NCI-H128 (cell line): ENCODE measurements at regions not wholly inside any gene's neighbourhood (a gene's known extent, or its start where the extent isn't known, plus 50 kb on each side); places are given as distances from the start of the nearest gene placed in this dataset.
A peak's percentile ranks its signal among the peaks of the same experiment; 100 is the strongest.

Experiments used
- DNase-seq: peaks from one replicate; lab custom pipeline; 2025; ENCODE audit not compliant: unreplicated experiment; lab: John Stamatoyannopoulos, UW

DNA sequence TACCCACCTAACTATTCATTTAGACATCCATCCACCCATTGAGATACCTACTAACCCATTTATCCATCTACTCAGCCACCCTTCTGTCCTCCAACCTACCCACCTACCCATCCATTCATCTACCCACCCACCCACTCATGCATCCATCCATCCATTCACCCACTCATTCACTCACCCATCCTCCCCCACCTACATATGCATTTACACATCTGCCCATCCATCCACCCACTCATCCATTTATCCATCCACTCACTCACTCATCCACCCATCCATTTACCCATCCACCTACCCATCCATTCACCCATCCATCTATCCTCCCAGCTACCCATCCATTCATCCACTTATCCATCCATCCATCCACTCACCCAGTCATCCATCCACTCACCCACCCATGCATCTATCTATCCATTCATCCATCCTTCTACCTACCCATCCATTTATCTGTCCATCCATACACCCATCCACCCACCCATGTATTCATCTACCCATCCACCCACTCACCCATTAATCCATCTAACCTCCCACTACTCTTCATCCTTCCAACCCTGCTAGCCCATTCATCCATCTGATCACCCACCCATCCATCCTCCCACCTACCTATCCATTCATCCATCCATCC lies 378.7 kb downstream of the CTTN start:
- DNase-seq = no peak

DNA sequence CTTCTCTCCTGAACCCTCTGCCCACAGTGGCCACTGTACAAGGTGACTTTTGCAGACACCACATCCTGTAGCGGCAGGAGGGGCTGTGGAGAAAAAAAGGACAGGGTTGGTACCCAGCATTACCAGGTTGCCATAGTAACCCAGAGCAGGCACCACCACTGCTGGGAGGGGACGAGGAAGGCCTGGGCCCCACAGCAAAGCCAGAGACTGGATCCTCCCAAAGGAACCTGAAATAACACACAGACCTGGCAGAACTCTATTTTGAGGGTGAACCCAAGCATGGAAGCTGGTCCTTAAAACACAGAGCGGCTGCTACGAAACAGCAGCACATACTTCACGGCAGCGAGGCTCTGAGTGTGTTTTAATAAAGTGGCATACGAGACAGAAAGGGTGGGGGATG lies 380.6 kb downstream of the CTTN start:
- DNase-seq = peak; percentile 10

DNA sequence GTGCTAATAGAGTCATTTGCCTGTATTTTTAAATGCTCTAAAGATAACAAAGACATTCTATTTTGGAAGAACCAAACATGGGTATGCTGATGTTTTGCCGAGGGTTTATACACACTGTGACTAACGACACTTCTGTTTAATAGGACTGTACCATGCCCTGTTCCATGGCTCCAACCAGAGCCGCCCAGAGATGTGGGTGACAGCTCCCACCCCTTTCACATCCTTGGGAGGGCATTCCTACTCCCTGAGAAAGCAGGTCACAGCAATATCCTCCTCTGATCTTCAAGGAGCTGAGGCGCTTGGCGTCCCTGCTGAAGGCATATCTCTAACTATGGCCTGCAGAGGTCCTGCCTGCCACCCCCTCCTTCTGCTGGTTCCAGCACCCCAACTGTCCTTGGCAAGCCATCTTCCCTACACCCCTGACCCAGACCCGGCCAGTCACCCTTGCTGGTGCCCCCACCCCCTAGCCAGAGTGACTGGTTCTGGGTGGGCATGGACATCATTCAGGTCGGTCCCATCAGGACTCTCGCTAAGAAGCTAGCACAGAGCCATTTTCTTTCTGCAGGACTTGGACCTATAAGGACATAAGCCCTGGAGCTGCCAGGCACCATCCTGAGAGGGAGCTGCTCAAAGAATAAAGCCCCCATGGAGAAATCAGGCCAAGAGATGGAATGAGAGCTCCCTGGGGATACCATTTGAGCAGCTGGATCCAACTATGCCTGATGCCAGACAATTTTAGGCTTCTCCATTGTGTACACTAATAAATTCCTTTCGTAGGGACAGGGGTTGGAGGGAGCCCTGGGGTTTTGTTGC lies 381.3 kb downstream of the CTTN start:
- no peak for DNase-seq

DNA sequence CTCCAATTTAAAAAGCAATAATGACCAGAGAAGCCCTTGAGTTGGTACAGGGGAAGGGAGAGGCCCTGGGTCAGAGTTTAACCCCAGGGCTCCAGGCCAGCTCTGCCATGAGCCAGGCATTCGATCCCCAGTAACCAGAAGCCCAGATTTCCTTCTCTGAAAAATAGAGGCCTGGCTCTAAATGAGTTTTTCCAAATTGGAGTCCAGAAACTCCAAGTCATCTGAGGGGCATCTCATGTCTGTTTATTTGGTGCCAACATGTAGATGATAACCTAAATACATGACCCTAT lies 381.9 kb downstream of the CTTN start:
- DNase-seq = no peak

DNA sequence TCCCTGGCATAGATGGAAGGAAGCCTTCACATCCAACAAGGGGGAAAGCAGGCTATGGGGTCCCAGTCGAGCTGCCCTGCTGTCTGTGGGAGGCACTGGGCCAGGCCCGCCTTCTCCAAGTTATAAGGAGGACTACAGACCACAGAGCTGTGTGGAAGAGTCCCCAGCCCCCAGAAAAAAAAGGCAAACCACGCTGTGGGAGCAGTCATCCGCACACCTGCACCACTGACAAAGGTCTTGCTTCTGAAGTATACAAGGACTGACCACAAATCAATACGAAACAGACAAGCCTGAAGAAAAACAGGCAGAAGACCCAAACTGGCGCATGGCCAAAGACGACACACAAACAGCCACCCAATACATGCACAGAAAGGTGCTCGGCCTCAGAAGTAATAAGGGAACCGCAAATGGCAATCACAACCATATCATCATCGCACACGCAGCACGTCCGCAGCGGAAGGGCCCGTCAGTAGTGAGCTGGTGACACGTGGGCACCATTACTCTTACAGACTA lies 384.1 kb downstream of the CTTN start:
- no peak for DNase-seq

DNA sequence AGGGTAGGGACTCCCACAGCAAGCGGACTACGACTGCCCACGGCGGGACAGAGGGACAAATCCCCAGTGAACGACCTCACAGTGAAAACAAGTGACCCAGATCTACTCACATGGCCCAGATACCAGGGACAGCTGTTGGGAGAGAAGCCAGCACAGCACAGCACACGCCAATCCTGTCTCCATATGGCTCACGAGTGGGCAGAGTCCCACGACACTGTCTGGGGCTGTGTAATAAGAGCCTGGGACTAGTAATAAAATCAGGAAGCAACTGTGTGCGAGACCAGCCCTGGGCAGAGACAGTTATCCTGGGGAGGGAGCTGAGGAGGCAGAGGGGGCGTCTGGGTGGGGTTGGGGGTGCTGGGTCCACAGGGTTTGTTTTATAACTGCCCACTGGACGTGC lies 385.0 kb downstream of the CTTN start:
- DNase-seq = no peak

DNA sequence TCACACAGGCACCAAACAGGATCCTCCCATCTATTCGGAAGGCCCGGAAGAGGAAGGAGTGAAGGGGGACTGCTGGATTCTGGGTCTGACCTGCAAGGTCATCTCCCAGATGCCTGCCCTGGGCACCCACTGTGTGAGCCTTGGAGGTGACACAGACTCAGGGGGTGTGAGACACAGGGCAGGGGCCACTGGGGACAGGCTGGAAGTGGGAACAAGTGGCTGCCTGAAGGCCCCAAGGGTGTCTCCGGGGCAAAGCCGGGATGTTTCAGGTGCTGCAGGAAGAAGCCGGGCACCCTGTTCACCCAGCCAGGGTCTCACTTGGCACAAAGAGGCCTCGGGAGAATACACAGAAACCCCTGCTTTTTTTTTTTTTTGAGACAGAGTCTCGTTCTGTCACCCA lies 385.5 kb downstream of the CTTN start:
- DNase-seq = no peak

DNA sequence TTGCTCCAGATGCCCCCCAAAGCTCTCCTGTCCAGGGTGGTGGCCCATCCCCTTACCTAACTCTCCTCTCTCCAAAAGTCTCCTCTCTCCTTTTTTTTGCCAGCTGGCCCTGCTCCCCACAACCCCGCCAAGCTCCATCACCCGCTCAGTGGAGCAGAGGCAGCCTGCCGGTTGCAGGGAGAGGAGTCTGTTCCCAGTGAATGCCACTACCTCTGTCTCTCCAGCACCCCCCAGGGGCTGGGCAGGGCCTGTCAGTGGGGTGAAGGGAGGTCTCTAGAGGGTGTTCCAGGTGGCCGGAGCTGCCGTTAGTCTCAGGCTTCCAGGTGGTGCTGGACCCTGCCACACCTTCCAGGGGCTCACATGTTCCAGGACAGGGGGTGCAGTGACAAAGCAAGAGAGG lies 387.0 kb downstream of the CTTN start:
- no peak for DNase-seq

DNA sequence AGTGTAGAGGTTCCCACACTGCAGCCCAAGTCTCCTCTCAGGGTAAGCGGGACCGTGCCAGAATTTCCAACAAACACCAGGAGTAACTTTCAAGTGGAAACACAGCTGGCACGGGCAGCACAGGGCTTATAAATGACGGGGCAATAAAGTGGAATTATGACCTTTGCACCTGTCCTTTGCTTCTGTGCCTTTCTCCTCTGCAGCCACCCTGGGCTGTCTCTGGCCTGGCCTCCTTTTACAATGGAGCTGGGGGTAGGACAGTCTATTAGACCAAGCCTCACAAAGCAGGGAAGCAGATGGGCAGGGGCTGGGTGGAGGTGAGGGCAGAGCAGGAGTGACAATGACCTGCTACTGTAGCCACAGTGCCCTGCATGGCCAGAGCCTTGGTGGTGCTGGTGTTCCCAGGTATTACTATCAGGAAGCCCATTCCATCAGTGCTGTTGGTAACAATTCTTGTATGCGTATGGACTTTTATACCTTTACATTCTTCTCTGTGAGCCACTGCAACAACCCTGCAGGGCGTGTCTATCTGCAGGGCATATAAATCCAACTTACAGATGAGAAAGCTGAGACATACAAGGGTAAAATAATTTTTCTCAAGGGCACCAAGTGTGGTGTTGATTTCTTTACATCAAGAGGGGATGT lies 387.8 kb downstream of the CTTN start:
- no peak for DNase-seq

DNA sequence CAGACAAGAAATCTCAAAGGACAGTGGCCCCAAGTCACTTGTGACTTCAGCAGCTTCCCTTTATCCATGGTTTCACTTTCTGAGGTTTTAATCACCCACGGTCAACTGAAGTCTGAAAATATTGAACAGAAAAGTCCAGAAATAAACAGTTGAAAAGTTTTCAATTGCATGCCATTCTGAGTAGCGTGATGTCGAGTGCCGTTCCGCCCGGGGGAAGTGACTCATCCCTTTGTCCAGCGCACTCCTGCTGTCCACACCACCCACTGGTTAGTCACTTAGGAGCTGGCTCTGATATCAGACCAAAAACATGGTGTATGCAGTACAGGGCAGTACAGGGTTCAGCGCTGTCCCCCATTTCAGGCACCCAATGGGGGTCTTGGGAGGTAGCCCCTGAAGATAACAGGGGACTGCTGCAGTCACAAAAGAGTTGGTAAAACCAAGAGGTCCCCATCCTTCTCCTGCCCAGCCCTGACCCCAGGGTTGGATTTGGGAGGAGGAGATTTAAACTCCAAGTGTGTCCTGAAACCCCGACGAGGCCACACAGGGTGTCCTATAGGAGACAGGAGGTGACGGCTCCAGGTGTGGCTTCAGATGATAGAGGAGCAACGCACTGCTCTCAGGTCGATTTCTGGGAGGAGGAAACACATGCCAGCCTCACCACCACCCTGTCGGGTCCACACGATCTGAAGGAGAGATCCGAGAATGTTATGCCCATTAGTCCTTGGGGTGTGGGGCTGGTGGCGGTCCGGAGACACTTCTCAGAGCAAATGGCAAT lies 390.1 kb downstream of the CTTN start:
- DNase-seq = no peak

DNA sequence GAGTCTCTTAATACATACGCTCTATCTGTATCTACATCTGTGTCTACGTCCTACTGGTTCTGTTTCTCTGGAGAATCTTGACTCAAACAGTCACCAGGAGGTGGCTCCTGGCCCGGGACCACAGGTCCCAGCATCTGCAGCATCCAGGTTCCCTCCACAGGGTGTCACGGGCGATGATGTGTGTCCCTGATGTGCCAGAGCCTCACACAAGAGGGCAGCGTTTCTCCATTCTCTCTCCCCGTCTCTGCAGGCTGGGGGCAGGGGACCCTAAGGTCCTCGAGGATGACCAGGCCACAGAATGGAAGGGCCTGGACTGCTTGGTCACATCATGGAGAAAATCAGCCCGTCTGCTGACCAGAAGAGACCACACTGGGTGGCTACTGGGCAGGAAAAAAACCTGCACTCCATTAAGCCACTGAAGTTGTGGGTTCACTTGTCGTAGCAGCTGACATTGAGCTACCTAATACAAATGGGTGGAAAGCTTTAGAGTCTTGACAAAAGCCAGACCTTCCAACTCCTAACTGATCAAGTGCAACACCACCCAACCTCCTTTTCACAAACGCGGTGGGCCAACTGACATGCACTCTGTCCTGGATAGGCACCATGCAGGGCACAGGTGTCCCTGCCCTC lies 392.5 kb downstream of the CTTN start:
- DNase-seq = no peak

DNA sequence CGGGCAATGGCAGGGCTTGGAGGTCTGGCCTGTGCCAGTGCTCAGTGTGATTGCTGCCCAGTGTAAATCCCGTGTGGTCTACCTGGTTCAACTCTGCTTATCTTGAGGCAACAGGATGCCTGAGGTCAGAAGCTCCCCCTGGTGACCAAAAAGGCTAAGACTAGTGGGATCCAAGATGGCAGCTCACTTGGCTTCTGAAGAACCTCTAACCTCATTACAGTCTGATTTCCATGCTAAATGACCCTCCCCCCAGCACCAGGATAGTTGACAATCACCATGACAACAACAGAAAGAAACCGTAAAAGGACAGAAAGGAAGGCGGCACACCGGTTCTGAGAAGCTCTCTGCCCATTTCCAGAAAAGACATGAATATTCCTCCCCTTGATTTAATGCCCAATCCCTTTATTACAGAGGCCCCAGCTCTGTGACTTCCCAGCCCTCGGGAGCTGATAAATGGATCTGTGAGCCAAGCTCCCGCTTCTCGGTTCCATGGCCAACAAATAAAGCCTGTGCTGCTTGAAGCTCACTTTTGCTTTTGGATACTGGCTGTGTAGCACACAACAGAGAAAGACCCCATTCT lies 398.4 kb downstream of the CTTN start:
- DNase-seq = no peak

DNA sequence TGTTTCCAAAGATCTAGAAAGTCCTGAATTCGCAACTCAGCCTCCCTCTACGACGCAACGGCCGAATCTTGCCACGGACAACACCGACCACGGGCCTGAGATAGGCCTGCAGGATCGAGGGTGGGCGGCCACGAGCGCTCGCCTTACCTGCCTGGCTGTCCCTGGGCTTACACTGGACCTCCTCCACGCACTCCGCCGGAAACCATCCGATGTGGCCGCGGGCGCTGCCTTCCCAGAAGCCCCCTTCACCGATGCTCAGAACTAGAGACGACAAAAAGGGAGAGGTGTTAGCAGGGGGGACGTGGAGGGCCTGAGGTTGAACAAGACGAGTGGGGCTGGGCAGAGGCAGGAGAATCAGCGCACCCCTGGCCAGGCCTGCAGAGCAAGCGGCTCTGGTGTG lies 400.0 kb downstream of the CTTN start:
- no peak for DNase-seq

DNA sequence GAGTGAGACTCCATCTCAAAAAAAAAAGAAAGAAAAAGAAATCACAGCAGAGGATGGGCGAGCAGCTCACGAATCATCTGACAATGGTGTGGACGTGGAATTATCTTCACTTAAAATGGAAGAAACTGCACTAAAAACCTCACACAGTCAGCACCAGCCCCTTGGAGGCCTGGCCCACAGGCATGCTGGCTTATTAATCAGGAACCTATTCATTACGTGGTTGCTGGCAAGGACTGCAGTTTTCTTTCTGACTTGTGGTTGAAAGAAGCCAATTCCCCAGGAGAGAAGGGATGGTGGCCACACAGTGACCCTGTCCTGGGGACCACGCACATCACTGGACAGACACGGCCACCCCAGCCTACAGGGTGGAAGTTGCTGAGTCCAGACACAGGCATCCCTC lies 401.1 kb downstream of the CTTN start:
- no peak for DNase-seq

DNA sequence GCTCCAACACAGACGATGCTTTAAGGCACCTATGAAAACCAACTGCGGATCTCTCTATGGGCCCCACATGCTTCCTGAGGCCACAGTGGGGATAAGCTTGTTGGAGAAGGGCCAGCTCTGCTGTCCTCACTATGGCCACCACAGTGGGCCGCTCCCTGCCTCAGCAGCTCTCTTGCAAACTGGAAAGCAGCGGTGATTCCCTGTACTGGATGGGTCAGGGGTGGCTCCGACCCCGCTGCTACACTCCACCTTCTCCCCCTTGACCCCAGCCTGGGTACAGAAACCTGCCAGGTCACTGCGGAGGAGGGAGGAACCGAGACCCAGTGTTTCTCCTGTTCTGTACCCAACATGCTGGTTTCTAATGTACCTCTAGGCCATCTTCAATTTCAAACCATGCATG lies 403.9 kb downstream of the CTTN start:
- DNase-seq = no peak

DNA sequence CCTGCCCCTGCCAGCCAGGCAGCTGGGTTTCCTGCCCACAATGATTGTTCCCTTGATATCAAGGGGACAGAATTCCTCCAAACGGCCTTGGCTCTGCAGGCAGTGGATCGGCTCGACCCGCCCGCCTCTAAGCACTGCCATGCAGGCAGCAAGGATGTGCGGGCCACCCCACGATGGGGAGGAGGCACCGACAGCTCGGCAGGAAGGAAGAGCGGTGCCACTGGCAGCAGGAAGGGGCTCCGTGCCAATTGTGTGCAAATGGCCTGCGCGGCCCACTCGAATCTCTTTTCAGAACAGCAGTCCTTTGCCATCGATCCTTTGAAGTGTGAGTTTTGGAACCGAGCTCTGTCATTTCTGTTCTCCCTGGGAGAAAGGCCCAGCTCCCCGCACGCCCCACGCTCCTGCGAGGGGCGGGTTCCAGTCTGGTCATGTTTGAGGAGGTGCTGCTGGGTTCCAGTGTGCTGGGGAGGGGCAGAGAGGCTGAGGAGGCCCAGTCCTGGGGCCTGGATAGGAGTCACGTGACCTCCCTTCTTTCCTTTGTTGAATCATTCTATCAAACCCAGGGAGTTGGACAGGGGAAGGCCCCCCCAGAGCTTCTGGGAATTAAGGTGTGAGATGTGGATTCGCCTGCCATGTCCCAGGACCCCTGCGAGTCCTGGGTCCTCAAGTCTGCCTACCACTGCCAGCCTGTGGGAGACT lies 406.0 kb downstream of the CTTN start:
- DNase-seq = no peak

DNA sequence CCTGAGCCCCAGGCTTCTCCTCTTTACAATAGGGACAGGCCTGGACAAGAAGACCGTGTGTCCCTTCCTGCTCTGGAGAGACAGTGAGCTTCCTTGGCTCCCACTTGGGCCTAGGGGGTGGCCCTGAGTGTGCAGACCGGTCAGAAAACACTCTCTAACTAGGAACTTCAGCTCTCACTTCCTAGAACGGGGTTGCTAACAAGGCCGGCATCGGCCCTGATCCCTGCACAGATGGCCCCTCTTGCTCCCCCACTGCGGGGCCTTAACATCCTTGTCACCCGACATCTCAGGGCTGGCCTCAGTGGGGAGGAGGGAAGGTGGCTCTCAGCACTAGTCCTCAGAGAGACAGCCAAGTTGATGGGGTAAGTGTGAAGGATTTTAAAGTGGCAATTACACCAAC lies 406.9 kb downstream of the CTTN start:
- DNase-seq = no peak

DNA sequence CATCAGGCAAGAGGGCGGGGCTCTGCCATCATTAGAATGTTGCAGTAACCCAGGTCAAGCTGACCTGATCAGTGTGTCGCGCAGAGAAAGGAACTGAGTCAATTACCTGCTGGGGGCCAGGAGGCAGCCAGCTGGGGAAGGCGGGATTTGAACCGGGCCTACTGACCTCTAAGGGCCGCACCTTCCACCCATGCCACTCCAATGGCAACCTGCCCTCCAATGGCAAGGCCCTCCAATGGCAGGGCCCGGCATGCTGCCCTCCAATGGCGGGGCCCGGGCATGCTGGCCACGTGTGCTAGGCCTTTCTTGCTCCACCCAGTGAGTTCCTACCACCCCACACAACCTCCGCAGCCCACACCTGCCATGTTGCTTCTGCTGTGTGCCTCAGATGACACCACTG lies 407.6 kb downstream of the CTTN start:
- DNase-seq = no peak

DNA sequence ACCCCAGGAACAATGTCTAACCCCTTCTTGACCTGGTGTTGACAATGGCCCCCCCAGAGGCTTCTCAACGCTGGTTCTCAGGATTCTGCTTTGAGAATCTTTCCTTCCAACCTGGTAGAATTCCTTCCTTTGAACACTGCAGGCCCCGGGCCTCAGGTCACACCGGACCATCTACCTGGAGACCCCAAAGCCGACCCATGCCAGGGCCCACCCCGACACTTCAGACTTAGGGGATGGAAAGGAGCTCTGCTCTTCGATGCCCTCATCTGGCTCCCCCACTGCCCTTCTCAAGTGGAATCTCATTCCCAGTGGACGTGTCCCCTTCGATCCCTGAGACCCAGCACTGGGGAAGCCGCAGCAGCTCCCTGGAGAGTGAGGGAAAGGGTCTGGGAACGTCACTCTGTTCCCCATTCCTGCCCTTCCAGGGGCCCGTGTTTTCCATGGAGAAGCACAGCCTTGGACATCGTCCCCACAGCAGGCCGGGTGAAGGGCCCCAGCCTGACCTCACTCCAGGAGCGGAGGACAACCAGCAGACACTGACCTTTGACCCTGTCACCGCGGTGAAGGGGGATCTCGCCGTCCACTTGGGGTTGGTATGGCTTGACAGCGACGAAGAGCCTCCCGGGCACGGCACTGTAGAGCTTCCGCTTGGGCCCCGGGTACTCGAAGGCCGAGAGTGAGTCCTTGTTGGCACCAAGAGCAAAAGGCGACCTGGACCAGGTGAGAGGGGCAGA lies 408.3 kb downstream of the CTTN start:
- DNase-seq = no peak

DNA sequence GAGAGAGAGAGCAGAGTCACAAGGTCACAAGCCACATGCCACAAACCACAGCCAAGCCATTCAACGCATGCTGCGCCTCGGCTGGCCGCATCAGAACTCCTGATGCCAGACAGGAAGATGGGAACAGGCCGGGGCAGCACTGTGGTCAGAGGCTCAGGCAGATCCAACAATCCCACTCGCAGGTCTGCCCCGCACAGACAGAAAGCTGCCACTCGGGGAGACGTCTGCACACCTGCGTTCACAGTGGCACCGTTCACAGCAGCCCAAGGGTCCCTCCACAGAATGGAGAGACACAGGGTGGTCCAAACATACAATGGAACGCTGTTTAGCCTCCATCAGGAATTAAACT lies 408.8 kb downstream of the CTTN start:
- DNase-seq = no peak
